ENCODE measurements at regions not wholly inside any gene's neighbourhood (a gene's known extent, or its start where the extent isn't known, plus 50 kb on each side); places are given as distances from the start of the nearest gene placed in this dataset.

- TF ChIP-seq, protein P1, sequence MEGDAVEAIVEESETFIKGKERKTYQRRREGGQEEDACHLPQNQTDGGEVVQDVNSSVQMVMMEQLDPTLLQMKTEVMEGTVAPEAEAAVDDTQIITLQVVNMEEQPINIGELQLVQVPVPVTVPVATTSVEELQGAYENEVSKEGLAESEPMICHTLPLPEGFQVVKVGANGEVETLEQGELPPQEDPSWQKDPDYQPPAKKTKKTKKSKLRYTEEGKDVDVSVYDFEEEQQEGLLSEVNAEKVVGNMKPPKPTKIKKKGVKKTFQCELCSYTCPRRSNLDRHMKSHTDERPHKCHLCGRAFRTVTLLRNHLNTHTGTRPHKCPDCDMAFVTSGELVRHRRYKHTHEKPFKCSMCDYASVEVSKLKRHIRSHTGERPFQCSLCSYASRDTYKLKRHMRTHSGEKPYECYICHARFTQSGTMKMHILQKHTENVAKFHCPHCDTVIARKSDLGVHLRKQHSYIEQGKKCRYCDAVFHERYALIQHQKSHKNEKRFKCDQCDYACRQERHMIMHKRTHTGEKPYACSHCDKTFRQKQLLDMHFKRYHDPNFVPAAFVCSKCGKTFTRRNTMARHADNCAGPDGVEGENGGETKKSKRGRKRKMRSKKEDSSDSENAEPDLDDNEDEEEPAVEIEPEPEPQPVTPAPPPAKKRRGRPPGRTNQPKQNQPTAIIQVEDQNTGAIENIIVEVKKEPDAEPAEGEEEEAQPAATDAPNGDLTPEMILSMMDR (IDR thresholded peaks at IDR 0.05), result no peak
- no peak for TF ChIP-seq POLR2A (IDR thresholded peaks at IDR 0.05)
Measured at GRCh38 chr5:5071554-5071953, 68.6 kb upstream of the ADAMTS16 start.
